ENCODE measurements at regions not wholly inside any gene's neighbourhood (a gene's known extent, or its start where the extent isn't known, plus 50 kb on each side); places are given as distances from the start of the nearest gene placed in this dataset.

DNA sequence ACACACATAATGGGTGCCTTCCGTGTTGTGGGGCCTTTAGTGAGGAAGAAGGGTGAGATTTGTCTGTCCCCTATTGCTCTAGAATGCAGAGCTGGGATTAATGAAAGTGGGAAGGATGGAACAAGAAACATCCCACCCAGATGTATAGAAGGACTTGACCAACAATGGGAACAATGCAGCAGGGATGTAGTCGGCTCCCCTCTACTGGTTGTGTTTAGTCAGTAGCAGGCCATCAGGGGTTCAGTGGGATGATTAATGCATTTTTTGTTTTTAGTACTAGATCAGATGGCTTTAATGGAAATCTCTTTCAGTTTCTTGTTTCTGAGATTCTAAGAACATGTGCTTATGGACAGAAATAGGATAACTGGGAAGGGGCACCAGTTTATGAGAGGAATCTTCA lies 156.0 kb upstream of the ROPN1 start:
- in situ Hi-C loops (cut with HindIII; ENCODE audit: extremely low pct_ligation_motif_present, low pct_unique_long_range_greater_than_20kb) (no loop called here), intact Hi-C loops (cut with micrococcal nuclease; ENCODE audit: unreplicated experiment) (no loop called here)
- BruUV-seq (replicated peaks), result no TSS peak
- Histone ChIP-seq H3K27ac (ENCODE audit: extremely low read length, insufficient read depth, low read length) (no peak overlapping the region), H3K4me1 (ENCODE audit: insufficient read depth, low read length) (no peaks in the 10 kb centered on the region), H3K36me3 (replicated peaks in 1 of 2; ENCODE audit: control insufficient read depth in 1 of 2, insufficient read depth in 2 of 2, low read length in 2 of 2) (no peaks in the 10 kb centered on the region), H2AFZ (ENCODE audit: low read length) (no peak overlapping the region), H3K79me2 (ENCODE audit: insufficient read depth, low read length) (no peaks in the 10 kb centered on the region), H3K4me3 (replicated peaks in 1 of 3; ENCODE audit: insufficient read depth in 1 of 3, low read depth in 2 of 3, low read length in 3 of 3) (no peak overlapping the region), H4K20me1 (ENCODE audit: insufficient read depth, low read length) (no peaks in the 10 kb centered on the region), H3K9ac (ENCODE audit: insufficient read depth, low read depth, low read length) (no peak overlapping the region), H3K27me3 (ENCODE audit: control insufficient read depth in 1 of 2, insufficient read depth in 2 of 2, low read length in 2 of 2) (no peaks in the 10 kb centered on the region), H3K9me3 (ENCODE audit: low read length) (no peaks in the 10 kb centered on the region), H3K4me2 (ENCODE audit: low read depth, low read length) (no peak overlapping the region)
- DNase-seq (ENCODE audit: low spot score), result no peak
- TF ChIP-seq NBN (conservative IDR thresholded peaks at IDR 0.05) (no peak), ZNF232 (CRISPR knock-in tag; IDR thresholded peaks at IDR 0.05; ENCODE audit: borderline replicate concordance) (no peak), NPAS2 (CRISPR knock-in tag; IDR thresholded peaks at IDR 0.05; ENCODE audit: borderline replicate concordance) (no peak), CHD4 (IDR thresholded peaks at IDR 0.05; ENCODE audit: borderline replicate concordance, low read length) (no peak), ZSCAN25 (CRISPR knock-in tag; IDR thresholded peaks at IDR 0.05) (no peak), ATM (IDR thresholded peaks at IDR 0.05; ENCODE audit: borderline replicate concordance) (no peak), ZNF790 (CRISPR knock-in tag; IDR thresholded peaks at IDR 0.05; ENCODE audit: borderline replicate concordance) (no peak), GATAD2A (CRISPR knock-in tag; IDR thresholded peaks at IDR 0.05) (no peak), PRPF4 (IDR thresholded peaks at IDR 0.05; ENCODE audit: low read depth, low read length, poor library complexity, severe bottlenecking) (no peak)
- TF ChIP-seq, protein P1, sequence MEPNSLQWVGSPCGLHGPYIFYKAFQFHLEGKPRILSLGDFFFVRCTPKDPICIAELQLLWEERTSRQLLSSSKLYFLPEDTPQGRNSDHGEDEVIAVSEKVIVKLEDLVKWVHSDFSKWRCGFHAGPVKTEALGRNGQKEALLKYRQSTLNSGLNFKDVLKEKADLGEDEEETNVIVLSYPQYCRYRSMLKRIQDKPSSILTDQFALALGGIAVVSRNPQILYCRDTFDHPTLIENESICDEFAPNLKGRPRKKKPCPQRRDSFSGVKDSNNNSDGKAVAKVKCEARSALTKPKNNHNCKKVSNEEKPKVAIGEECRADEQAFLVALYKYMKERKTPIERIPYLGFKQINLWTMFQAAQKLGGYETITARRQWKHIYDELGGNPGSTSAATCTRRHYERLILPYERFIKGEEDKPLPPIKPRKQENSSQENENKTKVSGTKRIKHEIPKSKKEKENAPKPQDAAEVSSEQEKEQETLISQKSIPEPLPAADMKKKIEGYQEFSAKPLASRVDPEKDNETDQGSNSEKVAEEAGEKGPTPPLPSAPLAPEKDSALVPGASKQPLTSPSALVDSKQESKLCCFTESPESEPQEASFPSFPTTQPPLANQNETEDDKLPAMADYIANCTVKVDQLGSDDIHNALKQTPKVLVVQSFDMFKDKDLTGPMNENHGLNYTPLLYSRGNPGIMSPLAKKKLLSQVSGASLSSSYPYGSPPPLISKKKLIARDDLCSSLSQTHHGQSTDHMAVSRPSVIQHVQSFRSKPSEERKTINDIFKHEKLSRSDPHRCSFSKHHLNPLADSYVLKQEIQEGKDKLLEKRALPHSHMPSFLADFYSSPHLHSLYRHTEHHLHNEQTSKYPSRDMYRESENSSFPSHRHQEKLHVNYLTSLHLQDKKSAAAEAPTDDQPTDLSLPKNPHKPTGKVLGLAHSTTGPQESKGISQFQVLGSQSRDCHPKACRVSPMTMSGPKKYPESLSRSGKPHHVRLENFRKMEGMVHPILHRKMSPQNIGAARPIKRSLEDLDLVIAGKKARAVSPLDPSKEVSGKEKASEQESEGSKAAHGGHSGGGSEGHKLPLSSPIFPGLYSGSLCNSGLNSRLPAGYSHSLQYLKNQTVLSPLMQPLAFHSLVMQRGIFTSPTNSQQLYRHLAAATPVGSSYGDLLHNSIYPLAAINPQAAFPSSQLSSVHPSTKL (CRISPR knock-in tag; IDR thresholded peaks at IDR 0.05), result no peak
- TF ChIP-seq, protein P2, sequence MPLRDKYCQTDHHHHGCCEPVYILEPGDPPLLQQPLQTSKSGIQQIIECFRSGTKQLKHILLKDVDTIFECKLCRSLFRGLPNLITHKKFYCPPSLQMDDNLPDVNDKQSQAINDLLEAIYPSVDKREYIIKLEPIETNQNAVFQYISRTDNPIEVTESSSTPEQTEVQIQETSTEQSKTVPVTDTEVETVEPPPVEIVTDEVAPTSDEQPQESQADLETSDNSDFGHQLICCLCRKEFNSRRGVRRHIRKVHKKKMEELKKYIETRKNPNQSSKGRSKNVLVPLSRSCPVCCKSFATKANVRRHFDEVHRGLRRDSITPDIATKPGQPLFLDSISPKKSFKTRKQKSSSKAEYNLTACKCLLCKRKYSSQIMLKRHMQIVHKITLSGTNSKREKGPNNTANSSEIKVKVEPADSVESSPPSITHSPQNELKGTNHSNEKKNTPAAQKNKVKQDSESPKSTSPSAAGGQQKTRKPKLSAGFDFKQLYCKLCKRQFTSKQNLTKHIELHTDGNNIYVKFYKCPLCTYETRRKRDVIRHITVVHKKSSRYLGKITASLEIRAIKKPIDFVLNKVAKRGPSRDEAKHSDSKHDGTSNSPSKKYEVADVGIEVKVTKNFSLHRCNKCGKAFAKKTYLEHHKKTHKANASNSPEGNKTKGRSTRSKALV (CRISPR knock-in tag; IDR thresholded peaks at IDR 0.05), result no peak
- TF ChIP-seq, protein P3, sequence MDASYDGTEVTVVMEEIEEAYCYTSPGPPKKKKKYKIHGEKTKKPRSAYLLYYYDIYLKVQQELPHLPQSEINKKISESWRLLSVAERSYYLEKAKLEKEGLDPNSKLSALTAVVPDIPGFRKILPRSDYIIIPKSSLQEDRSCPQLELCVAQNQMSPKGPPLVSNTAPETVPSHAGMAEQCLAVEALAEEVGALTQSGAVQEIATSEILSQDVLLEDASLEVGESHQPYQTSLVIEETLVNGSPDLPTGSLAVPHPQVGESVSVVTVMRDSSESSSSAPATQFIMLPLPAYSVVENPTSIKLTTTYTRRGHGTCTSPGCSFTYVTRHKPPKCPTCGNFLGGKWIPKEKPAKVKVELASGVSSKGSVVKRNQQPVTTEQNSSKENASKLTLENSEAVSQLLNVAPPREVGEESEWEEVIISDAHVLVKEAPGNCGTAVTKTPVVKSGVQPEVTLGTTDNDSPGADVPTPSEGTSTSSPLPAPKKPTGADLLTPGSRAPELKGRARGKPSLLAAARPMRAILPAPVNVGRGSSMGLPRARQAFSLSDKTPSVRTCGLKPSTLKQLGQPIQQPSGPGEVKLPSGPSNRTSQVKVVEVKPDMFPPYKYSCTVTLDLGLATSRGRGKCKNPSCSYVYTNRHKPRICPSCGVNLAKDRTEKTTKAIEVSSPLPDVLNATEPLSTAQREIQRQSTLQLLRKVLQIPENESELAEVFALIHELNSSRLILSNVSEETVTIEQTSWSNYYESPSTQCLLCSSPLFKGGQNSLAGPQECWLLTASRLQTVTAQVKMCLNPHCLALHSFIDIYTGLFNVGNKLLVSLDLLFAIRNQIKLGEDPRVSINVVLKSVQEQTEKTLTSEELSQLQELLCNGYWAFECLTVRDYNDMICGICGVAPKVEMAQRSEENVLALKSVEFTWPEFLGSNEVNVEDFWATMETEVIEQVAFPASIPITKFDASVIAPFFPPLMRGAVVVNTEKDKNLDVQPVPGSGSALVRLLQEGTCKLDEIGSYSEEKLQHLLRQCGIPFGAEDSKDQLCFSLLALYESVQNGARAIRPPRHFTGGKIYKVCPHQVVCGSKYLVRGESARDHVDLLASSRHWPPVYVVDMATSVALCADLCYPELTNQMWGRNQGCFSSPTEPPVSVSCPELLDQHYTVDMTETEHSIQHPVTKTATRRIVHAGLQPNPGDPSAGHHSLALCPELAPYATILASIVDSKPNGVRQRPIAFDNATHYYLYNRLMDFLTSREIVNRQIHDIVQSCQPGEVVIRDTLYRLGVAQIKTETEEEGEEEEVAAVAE (CRISPR knock-in tag; IDR thresholded peaks at IDR 0.05; ENCODE audit: borderline replicate concordance), result no peak
- TF ChIP-seq, protein P4, sequence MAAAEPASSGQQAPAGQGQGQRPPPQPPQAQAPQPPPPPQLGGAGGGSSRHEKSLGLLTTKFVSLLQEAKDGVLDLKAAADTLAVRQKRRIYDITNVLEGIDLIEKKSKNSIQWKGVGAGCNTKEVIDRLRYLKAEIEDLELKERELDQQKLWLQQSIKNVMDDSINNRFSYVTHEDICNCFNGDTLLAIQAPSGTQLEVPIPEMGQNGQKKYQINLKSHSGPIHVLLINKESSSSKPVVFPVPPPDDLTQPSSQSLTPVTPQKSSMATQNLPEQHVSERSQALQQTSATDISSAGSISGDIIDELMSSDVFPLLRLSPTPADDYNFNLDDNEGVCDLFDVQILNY (CRISPR knock-in tag; conservative IDR thresholded peaks at IDR 0.05), result no peak
- TF ChIP-seq, protein P5, sequence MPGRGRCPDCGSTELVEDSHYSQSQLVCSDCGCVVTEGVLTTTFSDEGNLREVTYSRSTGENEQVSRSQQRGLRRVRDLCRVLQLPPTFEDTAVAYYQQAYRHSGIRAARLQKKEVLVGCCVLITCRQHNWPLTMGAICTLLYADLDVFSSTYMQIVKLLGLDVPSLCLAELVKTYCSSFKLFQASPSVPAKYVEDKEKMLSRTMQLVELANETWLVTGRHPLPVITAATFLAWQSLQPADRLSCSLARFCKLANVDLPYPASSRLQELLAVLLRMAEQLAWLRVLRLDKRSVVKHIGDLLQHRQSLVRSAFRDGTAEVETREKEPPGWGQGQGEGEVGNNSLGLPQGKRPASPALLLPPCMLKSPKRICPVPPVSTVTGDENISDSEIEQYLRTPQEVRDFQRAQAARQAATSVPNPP (CRISPR knock-in tag; IDR thresholded peaks at IDR 0.05), result no peak
- no peak for FAIRE-seq
- CTCF ChIA-PET (ENCODE audit: low intra/inter-chr PET ratio, low total read pairs), result no interaction called here
- no peak for ATAC-seq
- POLR2A ChIA-PET, result no interaction called here
- 63% methylated on average over 2 of the region's 2 CpGs for WGBS (ENCODE audit: low lambda C conversion rate)

Data from HepG2 (cell line).